ENCODE measurements at regions not wholly inside any gene's neighbourhood (a gene's known extent, or its start where the extent isn't known, plus 50 kb on each side); places are given as distances from the start of the nearest gene placed in this dataset.

DNA sequence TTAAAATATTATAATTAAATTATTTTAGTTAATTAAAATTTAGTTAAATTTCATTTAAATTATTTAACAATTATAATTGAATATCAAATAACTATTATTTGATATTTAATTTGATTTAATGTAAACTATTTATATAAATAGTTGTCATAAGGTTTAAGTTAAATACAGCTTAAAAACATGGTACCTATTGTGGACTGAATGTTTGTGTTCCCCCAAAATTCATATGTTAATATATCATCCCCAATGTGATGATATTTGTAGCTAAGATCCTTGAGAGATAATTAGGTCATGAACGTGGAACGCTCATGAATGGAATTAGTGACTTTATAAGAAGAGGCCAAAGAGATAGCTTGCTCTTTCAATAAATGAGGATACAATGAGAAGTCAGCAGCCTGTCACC is 505.7 kb upstream of the LRATD1 start:
- DNase-seq, result no peak

DNA sequence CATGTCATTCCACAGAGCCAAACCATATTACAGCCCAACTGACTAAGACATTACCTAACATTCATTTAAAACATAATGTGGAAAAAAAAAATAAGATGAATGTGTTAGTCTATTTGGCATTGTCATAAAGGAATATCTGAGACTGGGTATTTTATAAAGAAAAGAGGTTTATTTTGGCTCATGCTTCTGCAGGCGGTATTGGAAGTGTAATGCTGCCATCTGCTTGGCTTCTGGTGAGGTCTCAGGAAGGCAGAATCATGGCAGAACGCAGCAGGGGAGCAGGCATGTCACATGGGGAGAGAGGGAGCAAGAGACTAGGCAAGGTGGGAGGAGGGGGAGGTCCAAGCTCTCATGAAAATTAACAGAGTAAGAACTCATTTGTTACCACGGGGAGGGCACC is 504.8 kb upstream of the LRATD1 start:
- no peak for DNase-seq

DNA sequence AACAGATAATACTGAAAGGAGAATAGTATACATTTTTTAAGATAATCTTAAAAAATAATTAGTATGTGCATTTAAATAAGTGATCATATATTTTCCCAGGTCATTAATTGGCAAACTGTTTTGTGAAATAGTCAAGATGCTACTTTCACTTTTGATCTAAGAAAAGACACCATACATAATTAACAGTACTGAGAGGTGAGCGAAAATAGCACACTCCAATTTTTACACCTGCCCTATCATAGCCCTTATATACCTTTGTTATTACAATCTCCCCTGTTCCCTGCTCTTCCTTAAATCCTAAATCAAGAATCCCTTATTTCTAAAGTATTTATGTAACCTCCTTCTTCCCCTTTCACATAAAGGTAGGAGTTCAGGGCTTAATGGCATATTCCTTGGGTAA is 500.1 kb upstream of the LRATD1 start:
- DNase-seq, result no peak

DNA sequence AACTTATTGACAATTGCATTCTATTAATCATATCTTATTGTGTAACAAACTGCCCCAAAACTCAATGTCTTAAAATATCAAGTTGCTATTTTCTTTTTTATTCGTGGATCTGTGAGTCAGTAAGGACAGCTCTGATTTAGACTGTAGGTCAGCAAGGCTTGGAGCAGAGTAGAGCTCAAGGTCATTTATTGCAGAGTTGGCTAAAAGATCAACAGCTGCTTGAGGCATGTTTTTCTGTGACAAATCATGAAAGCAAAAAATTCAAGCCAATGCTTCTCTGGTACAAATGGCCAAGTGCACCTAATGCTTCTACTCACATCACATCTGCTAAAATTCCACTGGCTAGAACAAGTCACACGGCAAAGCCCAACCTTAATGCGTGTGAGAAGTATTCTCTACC is 497.7 kb upstream of the LRATD1 start:
- no peak for DNase-seq

DNA sequence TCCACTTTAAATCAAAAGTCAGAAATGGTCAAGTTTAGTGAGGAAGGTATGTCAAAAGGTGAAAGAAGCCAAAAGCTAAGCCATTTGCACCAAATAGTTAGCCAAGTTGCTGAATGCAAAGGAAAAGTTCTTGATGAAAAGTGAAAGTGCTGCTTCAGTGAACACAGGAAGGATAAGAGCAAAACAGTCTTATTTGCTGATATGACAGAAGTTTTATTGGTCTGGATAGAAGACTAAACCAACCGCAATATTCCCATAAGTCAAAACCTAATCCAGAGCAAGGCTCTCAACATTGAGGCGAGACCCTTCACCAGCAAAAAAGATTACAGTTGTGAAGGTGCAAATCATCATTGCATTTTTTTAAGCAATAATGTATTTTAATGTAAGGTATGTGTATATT is 496.5 kb upstream of the LRATD1 start:
- DNase-seq, result no peak

DNA sequence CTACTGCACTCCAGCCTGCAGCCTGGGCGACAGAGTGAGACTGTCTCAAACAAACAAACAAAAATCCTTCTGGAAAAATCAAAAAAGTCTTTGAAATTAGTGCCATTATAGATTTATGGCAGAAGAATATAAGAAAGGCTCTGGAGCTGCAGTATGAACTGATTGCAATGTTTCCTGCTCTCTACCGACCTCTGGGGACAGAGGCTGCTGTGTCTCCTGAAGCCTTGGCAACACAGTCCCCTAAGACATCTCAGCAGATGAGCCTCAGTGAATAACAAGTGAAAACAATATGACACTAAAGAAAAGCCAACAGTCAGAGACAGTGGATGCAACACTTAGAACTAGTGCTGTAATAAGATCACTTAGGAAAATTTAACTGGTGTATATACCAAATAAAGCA is 494.9 kb upstream of the LRATD1 start:
- DNase-seq, result no peak

DNA sequence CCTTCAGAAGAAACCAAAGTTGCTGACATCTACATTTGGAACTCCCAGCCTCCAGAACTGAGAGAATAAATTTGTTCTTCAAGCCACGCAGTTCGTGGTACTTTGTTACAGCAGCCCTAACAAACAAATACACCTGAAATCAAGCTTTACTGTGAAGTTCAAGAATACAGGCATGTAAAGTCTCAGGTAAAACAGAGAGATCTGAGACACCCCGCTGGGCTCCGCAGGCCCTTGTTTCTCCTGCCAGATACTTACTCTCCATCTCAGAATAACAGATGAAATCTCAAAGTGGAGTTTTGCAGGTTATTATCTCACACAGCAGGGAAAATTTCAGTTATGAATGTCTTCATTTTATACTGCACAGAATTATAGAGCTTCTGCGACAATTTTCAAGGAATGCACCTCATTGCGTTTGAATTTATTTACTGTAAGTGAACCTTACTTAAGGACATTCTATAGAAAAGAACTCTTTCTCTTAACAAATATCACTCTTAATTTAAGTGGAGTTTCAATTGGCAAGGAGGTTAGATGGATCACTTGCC is 492.4 kb upstream of the LRATD1 start:
- DNase-seq, result no peak

DNA sequence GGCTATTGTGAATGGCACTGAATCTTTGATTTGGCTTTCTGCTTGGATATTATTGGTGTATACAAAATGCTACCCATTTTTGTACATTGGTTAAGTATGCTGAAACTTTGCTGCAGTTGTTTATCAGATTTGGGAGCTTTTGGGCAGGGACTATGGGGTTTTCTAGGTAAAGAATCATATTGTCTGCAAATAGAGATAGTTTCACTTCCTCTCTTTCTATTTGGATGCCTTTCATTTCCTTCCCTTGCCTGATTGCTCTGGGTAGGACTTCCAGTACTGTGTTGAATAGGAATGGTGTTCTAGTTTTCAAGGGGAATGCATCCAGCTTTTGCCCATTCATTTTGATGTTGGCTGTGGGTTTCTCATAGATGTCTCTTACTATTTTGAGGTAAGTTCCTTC is 489.1 kb upstream of the LRATD1 start:
- no peak for DNase-seq

DNA sequence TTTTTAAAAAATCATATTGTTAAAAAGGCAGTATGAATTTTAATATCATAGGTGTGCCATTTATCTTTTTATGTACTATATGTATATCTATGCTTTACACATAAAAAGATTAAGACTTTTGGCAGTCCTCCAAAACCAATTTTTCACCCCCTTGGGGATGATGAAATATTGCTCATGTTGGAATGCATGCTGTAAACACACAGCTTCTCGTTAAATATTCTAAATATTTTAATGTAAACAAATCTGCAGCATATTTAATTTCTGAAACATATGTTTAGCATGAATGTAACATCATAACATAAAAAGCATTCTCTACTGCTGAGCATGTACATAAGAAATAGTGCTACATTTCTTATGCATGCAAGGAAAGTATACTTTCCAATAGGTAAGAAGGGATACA is 484.3 kb upstream of the LRATD1 start:
- DNase-seq, result no peak

DNA sequence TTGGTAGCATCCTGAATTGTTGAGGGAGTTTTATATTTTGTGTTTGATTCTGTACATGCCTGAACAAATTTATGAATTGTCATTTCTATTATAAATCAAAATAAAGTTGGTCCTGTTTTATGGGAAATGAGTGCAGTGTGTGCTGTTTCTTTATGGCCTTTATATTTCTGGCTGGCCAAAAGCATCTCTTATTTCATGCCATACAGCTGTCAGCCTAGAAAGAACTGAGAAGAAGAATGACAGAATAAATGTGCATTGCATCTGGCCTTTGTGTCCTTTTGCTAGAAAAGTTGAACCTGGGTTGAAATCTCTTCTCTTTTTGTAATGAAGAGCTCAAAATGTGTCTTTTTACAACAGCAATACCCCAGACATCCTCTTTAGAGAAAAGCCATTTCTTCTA is 474.7 kb upstream of the LRATD1 start:
- no peak for DNase-seq

DNA sequence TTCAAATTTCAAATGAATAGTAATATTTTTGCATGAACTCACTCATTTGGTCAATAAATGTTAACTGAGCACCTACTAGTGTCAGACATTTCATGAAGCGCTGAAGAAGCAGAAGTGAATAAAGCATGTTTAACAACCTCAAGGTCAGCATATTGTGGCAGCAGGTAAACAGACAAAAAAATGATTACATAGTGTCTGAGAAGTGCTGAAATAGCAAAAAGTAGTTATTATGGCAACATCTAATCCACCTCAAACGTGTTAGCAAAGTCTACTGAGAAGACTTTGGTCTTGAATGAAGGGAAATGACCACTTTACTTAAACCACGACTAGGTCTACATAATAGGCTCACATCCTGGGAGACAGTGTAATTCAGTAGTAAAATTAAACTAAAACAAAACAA is 452.2 kb upstream of the LRATD1 start:
- no peak for DNase-seq

DNA sequence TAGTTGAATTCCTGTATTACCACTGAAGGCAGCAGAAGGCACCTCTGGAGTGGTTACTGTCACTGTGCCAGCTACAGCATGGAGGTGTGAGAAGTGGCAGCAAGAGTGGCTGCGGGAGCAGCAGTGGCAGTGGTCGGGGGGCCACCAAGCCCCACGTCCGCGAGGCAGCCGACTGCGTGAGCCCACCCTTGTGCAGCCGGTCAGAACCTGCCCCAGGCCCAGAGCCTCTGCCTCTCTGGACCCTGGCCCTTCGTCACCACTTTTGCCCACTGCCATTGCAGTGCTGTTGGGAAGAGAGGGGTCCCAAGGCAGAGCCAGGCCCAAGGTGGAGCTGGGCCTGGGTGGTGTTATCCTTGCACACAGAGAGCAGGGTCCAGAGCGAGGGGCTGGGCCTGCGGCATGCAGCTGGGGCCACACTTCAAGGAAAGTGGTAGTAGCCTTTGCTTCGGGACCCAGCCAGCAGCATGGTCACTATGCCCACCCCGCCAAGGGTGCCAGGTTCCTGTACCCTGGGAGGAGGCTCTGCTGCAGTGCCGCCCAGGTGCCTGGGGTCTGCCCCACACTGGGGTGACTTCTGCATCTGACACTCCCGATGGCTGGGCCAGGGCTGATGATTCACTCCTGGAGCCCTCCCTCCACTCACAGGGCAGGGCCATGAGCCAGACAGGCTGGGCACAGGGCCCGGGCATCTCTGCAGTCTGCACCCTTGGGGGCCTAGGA is 450.1 kb upstream of the LRATD1 start:
- no peak for DNase-seq

DNA sequence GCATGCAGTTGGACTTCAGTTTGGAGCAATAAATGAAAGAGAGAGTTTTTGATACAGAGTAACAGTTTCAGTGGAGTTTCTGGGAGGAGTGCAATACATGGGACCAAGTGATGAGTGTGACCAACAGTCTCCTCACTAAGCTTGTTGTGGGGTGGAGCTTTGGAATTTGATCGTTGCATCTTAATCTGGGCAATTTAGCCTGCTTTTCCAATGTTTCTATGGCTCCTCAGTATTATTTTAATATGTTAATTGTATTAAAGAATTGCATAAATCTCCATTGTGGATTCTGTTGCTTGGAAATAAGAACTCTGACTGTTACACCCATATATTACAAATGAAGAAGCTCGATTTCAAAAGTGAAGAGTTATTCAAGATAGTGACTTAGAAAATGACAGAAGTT is 446.6 kb upstream of the LRATD1 start:
- no peak for DNase-seq

DNA sequence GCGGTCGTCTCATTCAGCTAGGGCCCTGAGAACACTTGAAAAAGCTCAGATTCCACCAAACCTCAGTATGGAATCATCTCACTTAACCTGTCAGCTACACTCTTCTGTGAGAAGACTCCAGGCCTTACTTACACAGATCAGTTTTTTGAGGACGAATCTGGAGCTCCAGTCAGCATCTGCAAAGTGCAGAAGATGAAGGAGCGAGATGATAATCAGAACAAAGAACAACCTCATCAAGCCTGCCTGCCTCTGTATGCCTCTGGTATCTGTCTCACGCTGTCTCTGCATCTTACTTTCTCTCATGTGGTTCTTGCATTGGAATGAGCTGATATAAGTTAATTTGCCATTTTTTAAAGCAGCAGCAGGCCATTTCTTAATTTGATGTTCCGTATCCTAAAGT is 444.1 kb upstream of the LRATD1 start:
- no peak for DNase-seq

DNA sequence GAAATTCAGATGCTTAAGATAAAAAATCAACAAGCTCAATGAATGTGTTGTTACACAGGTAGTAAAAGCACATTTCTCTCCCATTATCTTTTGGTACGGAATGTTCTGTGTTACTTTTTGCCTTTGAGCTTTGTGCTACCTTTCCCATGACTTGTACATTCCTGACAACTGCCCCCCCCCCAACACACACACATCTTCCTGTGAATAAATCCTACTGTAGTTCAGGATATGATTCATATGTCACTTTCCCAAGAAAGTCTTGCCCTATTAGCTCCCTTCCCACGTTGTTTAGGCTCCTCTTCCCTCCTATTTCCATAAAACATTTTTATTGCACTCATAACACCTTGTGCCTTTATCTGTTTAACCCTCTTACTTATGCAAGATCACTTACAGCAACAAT is 442.6 kb upstream of the LRATD1 start:
- no peak for DNase-seq

DNA sequence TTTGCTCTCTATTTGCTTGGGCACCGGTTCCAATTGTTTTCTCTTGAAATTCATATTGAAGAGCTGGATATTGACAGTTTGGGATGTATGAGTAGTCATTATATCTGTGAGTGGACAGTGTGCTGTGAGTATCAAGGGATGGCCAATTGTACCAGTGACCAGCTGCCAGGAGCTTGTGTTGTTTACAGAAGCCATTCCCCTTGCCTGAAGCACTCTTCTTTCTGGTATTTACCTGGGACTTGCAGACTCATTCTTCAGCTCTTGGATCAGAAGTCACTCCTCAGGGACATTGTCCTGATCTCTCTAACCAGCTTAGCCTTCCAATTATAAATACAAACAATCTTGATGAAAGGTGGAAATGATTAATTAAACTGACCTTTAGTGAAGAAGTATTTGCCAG is 438.3 kb upstream of the LRATD1 start:
- no peak for DNase-seq

DNA sequence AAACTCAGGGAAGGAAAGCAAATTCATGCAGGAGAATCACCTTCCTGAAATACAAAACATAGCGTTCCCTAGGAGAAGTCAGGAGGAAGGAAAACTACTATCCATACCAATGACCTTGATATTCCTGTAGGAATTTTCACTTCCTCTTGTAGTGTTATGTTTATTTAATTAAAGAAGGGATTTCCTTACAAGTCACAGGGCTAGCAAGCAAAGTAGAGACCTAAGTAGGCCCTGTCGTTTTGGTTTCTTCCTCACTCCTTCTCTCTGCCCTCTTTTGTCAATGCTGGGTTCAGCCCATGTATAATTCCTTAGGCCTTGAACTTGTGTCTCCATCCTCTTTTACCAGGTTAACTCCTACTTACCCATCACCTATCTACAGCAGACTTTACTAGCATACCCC is 435.2 kb upstream of the LRATD1 start:
- DNase-seq, result no peak

DNA sequence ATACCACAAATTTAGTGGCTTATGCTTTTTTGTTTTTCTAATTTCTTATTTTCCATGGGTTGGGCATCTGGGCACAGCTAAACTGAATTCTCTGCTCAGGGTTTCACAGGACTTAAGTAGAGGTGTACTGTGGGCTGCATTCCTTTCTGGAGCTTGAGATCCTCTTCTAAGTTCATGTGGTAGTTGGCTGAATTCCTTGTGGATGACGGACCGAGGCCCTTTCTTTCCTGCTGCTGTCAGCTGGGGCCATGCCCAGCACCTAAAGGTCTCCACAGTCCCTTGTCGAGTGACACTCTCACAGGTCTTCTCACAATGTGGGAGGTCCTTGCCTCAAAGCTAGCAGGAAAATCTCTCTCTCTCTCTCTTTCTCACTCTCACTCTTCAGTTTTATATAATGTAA is 433.5 kb upstream of the LRATD1 start:
- DNase-seq, result no peak

DNA sequence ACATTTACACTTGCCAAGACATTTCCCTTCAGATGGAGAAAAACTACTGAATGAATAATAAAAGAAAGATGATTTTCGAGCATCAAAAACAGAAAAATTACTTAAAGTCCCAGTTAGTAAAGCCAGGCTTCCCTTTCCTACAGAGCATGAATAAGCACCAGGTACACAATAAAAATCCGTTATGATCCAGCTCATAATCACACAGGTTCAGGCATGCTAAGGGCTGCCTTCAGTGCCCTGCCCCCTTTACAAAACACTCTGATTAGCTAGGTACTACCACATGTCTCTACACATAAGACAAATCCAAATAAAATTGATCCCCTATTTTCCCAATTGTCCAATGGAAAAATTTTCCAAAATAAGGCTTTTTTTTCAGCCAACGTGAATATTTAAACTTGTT is 413.2 kb upstream of the LRATD1 start:
- DNase-seq, result no peak

DNA sequence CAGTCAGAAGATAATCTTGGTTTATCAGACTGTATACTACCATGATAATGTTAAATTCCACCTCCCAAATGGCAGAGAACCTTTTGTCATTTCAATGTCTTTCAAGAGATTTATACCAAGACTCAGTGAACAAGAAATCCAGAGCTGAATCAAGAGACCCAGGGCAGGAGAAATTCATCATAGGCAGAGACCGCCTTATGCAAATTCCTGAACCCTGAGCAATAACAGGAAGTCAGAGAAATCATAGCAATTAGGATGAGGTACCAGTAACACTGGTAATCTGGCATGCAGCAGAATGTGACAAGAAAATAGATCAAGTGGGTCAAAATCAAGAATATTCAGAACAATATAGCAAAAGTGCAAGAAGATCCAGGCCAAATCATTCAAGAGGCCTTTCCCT is 412.4 kb upstream of the LRATD1 start:
- no peak for DNase-seq

DNA sequence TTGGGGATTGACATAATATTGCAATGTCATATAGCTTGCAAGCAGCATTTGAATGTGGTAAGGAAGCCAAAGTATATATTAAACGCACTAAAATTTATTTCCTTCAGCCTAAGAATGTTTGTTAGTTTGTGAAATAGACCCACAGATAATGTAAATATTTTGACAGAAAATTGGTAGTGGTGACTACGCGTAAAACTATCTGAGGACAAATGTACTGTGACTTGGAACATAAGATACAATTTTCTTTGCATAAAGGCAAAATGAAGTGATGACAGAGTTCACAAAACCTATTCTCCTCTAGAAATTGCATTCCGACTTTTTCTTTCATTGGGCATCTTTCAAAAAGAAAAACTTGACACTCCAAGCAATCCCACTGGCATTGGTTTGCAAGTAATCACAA is 411.1 kb upstream of the LRATD1 start:
- no peak for DNase-seq

DNA sequence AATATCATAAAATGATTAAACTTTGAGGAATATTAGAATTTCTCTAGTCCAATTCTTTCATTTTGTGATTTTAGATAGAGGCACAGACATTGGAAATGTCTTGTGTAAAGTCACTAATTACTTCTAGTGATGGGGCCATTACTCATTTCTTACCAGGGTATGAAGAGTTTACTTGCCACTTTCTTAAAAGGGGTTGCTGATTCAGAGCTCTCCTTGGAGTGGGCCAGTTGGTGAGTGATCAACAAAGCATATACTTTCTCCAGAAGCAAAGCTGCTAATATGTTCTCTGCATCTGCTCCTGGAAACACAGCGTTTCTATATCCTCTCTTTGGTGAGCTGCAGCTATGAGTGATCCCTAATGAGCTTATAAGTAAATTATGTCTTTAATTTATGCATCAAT is 408.9 kb upstream of the LRATD1 start:
- no peak for DNase-seq

DNA sequence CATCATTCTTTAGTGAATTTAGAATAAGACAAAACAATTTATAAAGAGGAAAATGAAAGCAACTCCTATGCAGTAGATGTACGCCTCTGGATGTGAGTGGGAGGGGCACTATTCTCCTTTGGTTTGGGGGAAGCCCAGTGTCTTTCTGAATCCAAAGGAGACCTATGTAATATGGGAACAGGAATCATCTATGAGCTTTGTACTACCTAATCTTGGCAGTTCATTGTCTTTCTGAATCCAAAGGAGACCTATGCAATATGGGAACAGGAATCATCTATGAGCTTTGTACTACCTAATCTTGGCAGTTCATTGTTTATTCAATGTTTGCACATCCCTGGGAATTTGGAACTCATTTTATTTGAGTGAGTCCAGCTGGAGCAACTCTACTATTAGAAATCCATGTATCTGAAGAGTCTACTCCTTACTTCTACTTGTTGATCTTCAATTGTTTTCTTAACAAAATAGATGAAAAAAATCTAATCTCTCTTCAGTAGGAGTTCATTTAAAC is 401.1 kb upstream of the LRATD1 start:
- no peak for DNase-seq

DNA sequence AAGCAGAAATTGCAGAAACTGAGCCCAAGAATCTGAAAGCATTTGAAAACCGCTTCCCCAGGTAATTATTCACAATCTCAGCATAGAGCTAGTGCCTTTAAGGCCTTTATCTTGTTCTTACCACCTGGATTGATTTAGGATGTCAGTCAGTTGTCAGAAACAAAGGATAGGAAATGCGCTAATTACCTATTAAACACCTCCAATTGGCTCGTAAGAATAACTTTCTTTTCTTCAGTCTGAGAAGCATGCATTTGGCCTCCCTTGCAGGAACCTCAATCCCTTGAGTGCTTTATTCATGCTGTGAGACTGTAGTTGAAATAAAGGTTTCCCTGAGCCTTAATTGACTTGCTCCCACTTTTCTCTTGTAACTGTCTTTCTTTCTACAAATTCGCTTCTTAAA is 400.3 kb upstream of the LRATD1 start:
- no peak for DNase-seq

DNA sequence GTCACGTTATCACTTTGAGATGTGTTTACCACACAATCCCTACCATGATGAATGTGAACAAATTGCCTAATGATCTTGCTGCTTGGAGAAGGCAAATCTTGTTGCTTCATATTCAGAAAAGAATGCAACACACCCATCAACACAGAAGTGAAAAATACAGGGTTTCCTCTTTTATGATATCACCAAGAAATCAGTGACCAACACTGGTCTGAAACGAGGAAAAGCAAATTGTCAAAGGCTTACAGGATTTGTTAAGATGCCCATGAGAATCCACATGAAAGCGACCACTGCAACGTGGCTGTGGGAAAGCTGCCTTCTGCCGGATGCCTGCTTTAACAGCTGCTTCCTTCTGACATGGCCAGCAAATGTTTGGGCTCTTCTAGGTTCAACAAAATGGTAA is 397.6 kb upstream of the LRATD1 start:
- DNase-seq, result no peak
